IMR-90 (cell line): ENCODE measurements at regions not wholly inside any gene's neighbourhood (a gene's known extent, or its start where the extent isn't known, plus 50 kb on each side); places are given as distances from the start of the nearest gene placed in this dataset.

Experiments used
- ATAC-seq: fragments of 200-7000 bp; cut with Tn5 transposase; 2 replicates; pipeline ENCODE4 v1.9.1; 2020; ENCODE audit warnings: low read depth, mild to moderate bottlenecking, moderate library complexity
- BruUV-seq: library from RNA; stranded (reverse); fragments of 400-500 nt; replicated peaks from 2 replicates; lab custom pipeline; 2021; lab: Mats Ljungman, UMichigan
- CTCF ChIA-PET: fragments of 300-600 bp; formaldehyde crosslinking; extraction: SDS; loops from one replicate; lab custom pipeline; 2021; ENCODE audit warnings: antibody characterized with exemption; lab: Yijun Ruan, JAX
- POLR2A ChIA-PET: fragments of 300-600 bp; sonication (Branson Sonifier 250); formaldehyde crosslinking; loops from one replicate; lab custom pipeline; 2022; ENCODE audit warnings: antibody characterized with exemption; ENCODE audit not compliant: unreplicated experiment; lab: Charles Lee
- DNase-seq: peaks from one replicate; pipeline ENCODE4 v3.0.0; 2013
- H2AFZ ChIP-seq: replicated peaks from 2 replicates; pipeline ENCODE3; 2013; ENCODE audit warnings: low read length, mild to moderate bottlenecking; ENCODE audit not compliant: poor library complexity
- H2AK5ac ChIP-seq: 2 replicates; pipeline ENCODE4 v1.6.1; 2013; ENCODE audit warnings: low read depth, low read length, inconsistent platforms
- H2AK9ac ChIP-seq: replicated peaks from 2 replicates; pipeline ENCODE3; 2013; ENCODE audit warnings: mild to moderate bottlenecking, low read depth, low read length, moderate library complexity; ENCODE audit not compliant: poor library complexity
- H2BK120ac ChIP-seq: 2 replicates; pipeline ENCODE4 v1.6.1; 2013; ENCODE audit warnings: low read depth, low read length, inconsistent platforms
- H2BK15ac ChIP-seq: 3 replicates; pipeline ENCODE4 v1.6.1; 2013; ENCODE audit warnings: low read depth, low read length, inconsistent platforms
- H2BK20ac ChIP-seq: 2 replicates; pipeline ENCODE4 v1.6.1; 2013; ENCODE audit warnings: low read depth, mild to moderate bottlenecking, inconsistent platforms, low read length, moderate library complexity
- H2BK5ac ChIP-seq: 2 replicates; pipeline ENCODE4 v1.6.1; 2013; ENCODE audit warnings: mild to moderate bottlenecking, low read depth, low read length, inconsistent platforms; ENCODE audit not compliant: poor library complexity, severe bottlenecking
- H3K14ac ChIP-seq: replicated peaks from 2 replicates; pipeline ENCODE4 v1.6.1; 2013; ENCODE audit warnings: low read depth, low read length, inconsistent platforms
- H3K18ac ChIP-seq: 2 replicates; pipeline ENCODE4 v1.6.1; 2013; ENCODE audit warnings: low read depth, low read length, control low read depth
- H3K23ac ChIP-seq: 2 replicates; pipeline ENCODE4 v1.6.1; 2013; ENCODE audit warnings: low read depth, low read length, inconsistent platforms
- H3K27ac ChIP-seq: 2 replicates; pipeline ENCODE4 v1.5.1; 2013; ENCODE audit warnings: mild to moderate bottlenecking, control low read depth, low read length; ENCODE audit not compliant: insufficient read depth
- H3K27me3 ChIP-seq: 2 replicates; pipeline ENCODE4 v1.6.1; 2013; ENCODE audit warnings: low read length; ENCODE audit not compliant: control insufficient read depth, insufficient read depth
- H3K36me3 ChIP-seq: 2 replicates; pipeline ENCODE4 v1.6.1; 2013; ENCODE audit warnings: low read length, mixed read lengths; ENCODE audit not compliant: control insufficient read depth, insufficient read depth
- H3K4ac ChIP-seq: 2 replicates; pipeline ENCODE4 v1.6.1; 2013; ENCODE audit warnings: low read depth, low read length, inconsistent platforms
- H3K4me1 ChIP-seq: 2 replicates; pipeline ENCODE4 v1.6.1; 2013; ENCODE audit warnings: low read length, mixed read lengths; ENCODE audit not compliant: control insufficient read depth, insufficient read depth
- H3K4me2 ChIP-seq: 2 replicates; pipeline ENCODE4 v1.6.1; 2013; ENCODE audit warnings: low read depth, mild to moderate bottlenecking, control low read depth, low read length, moderate library complexity
- H3K4me3 ChIP-seq: 2 replicates; pipeline ENCODE4 v1.5.1; 2013; ENCODE audit warnings: low read depth, mild to moderate bottlenecking, control low read depth, low read length, moderate library complexity; ENCODE audit not compliant: insufficient read depth
- H3K56ac ChIP-seq: 2 replicates; pipeline ENCODE4 v1.6.1; 2013; ENCODE audit warnings: low read length, inconsistent platforms; ENCODE audit not compliant: insufficient read depth; ENCODE audit errors: extremely low read depth
- H3K79me1 ChIP-seq, 2 experiments: 2 replicates each; pipeline ENCODE4 v1.6.1; 2013; ENCODE audit warnings: low read length in 2 of 2, inconsistent platforms in 1 of 2, low read depth in 1 of 2
- H3K9ac ChIP-seq: 2 replicates; pipeline ENCODE4 v1.6.1; 2013; ENCODE audit warnings: low read depth, low read length, control low read depth
- H3K9me1 ChIP-seq: 2 replicates; pipeline ENCODE4 v1.6.1; 2013; ENCODE audit warnings: low read length, inconsistent platforms; ENCODE audit not compliant: insufficient read depth
- H3K9me3 ChIP-seq: 2 replicates; pipeline ENCODE4 v1.6.1; 2013; ENCODE audit warnings: low read length; ENCODE audit not compliant: control insufficient read depth, insufficient read depth
- H4K20me1 ChIP-seq: 2 replicates; pipeline ENCODE4 v1.6.1; 2013; ENCODE audit warnings: low read length, inconsistent platforms; ENCODE audit not compliant: insufficient read depth
- H4K5ac ChIP-seq: 2 replicates; pipeline ENCODE4 v1.6.1; 2013; ENCODE audit warnings: mild to moderate bottlenecking, low read depth, low read length, control low read depth
- H4K8ac ChIP-seq, 2 experiments: 2 replicates each; pipeline ENCODE4 v1.6.1; 2013; ENCODE audit warnings: low read depth in 2 of 2, low read length in 2 of 2, control low read depth in 1 of 2, inconsistent platforms in 1 of 2
- H4K91ac ChIP-seq: 2 replicates; pipeline ENCODE4 v1.6.1; 2013; ENCODE audit warnings: low read depth, low read length, inconsistent platforms; ENCODE audit not compliant: insufficient read depth
- CEBPB ChIP-seq: IDR thresholded peaks from 2 replicates; pipeline ENCODE4 v1.6.1; 2012; ENCODE audit warnings: low read depth, low read length, improper control_type of control experiment
- ELK1 ChIP-seq: fragments of 150-350 bp; IDR thresholded peaks from 2 replicates; pipeline ENCODE4 v1.6.1; 2016; ENCODE audit warnings: low read depth, mild to moderate bottlenecking, low read length, moderate library complexity, borderline replicate concordance
- MAFK ChIP-seq: IDR thresholded peaks from 2 replicates; pipeline ENCODE4 v1.6.1; 2012; ENCODE audit warnings: low read depth, low read length, improper control_type of control experiment
- SMC3 ChIP-seq: fragments of 150-350 bp; IDR thresholded peaks from 2 replicates; pipeline ENCODE4 v1.6.1; 2016; ENCODE audit warnings: low read depth, mild to moderate bottlenecking, antibody characterized with exemption, low read length, moderate library complexity
- WGBS, 2 experiments: methylation state at CpG; one replicate each; pipeline versions ENCODE4 v1.1.5 to v1.1.7; 2013; ENCODE audit warnings: missing lambda C conversion rate in 2 of 2; ENCODE audit not compliant: insufficient read length in 1 of 2; ENCODE audit errors: extremely low coverage in 2 of 2; 5-methylcytosine and 5-hydroxymethylcytosine counted together
- dilution Hi-C: fragments of 300-500 bp; cut with HindIII; formaldehyde crosslinking; loops from one replicate; pipeline ENCODE4 v1.14.3; 2018; ENCODE audit warnings: low sequenced_read_pairs; ENCODE audit not compliant: unreplicated experiment
- in situ Hi-C: fragments of 300-500 bp; cut with MboI; formaldehyde crosslinking; loops from 3 replicates; pipeline ENCODE4 v1.14.3; 2019; ENCODE audit warnings: low sequenced_read_pairs, inconsistent platforms, mixed read lengths
- intact Hi-C: fragments of 100-400 bp; cut with micrococcal nuclease; formaldehyde crosslinking; loops from 2 replicates; pipeline ENCODE4 v1.10.0; 2022

GRCh38 chr9:71306134-71306533, 184.7 kb upstream of the TRPM3 start:
- dilution Hi-C loops = no loop called here
- no CpG with 5 or more reads among the region's 3 CpGs for WGBS, 2 experiments

More at GRCh38 chr9:71306134-71306533, 184.7 kb upstream of the TRPM3 start:
- H3K9ac ChIP-seq = no peak overlapping the region
- intact Hi-C loops (no loop called here), in situ Hi-C loops (no loop called here)
- H2AFZ ChIP-seq = no peak overlapping the region
- no peak overlapping the region for H3K4ac ChIP-seq
- H3K56ac ChIP-seq = no peak overlapping the region
- no peaks in the 10 kb centered on the region for H3K4me1 ChIP-seq
- no peaks in the 10 kb centered on the region for H4K20me1 ChIP-seq
- POLR2A ChIA-PET = no interaction called here
- no peak overlapping the region for H3K4me3 ChIP-seq
- H4K91ac ChIP-seq = no peak overlapping the region
- TF ChIP-seq ELK1 (no peak), SMC3 (no peak), CEBPB (no peak), MAFK (no peak)
- CTCF ChIA-PET = no interaction called here
- DNase-seq (no peak), ATAC-seq (no peak)
- no peaks in the 10 kb centered on the region for H3K9me1 ChIP-seq
- no peak overlapping the region for H2BK20ac ChIP-seq
- H2BK15ac ChIP-seq = no peak overlapping the region
- no peaks in the 10 kb centered on the region for H3K79me1 ChIP-seq
- BruUV-seq = no TSS peak
- no peaks in the 10 kb centered on the region for H3K36me3 ChIP-seq
- no peak overlapping the region for H3K18ac ChIP-seq
- H2BK120ac ChIP-seq = no peak overlapping the region
- H4K5ac ChIP-seq = no peak overlapping the region
- H3K23ac ChIP-seq = no peak overlapping the region
- H3K14ac ChIP-seq = no peak overlapping the region
- no peak overlapping the region for H2BK5ac ChIP-seq
- no peaks in the 10 kb centered on the region for H3K9me3 ChIP-seq
- no peaks in the 10 kb centered on the region for H3K27me3 ChIP-seq
- no peak overlapping the region for H3K27ac ChIP-seq
- no peak overlapping the region for H2AK9ac ChIP-seq
- H4K8ac ChIP-seq = no peak overlapping the region
- H3K4me2 ChIP-seq = no peak overlapping the region
- no peak overlapping the region for H2AK5ac ChIP-seq
